ES-I3 (cell line): ENCODE measurements at regions not wholly inside any gene's neighbourhood (a gene's known extent, or its start where the extent isn't known, plus 50 kb on each side); places are given as distances from the start of the nearest gene placed in this dataset.

ENCODE experiments used
- H3K36me3 ChIP-seq: 2 replicates; pipeline ENCODE4 v1.6.1; 2013; ENCODE audit warnings: mild to moderate bottlenecking, low read length, control low read depth, moderate library complexity; ENCODE audit not compliant: insufficient read depth
- H3K4me1 ChIP-seq: 2 replicates; pipeline ENCODE4 v1.6.1; 2013; ENCODE audit warnings: mild to moderate bottlenecking, control low read depth, low read length; ENCODE audit not compliant: insufficient read depth
- H3K9ac ChIP-seq: 2 replicates; pipeline ENCODE4 v1.6.1; 2013; ENCODE audit warnings: low read depth, mild to moderate bottlenecking, low read length, moderate library complexity
- H3K9me3 ChIP-seq: 2 replicates; pipeline ENCODE4 v1.6.1; 2013; ENCODE audit warnings: mild to moderate bottlenecking, low read length, moderate library complexity; ENCODE audit not compliant: control insufficient read depth, insufficient read depth

DNA sequence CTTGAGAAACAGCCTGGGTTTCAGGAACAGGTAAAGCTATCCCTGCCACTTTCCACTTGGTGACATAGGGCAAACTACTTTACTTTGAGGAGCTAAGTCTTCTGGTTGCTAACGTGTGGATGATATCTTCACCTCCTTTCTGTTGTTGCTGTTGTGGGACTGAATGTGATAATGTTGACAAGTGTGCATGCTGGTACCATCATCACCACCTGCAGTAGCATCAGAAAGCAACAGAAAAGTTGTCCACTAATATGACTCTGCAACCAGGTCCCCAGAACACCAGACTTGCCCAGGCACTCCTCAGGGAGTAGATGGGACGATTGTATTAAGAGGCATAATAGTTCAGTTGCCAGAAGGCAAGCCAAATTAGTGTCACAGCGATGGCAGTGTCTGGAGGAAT lies 203.2 kb upstream of the MCTP2 start:
- H3K9ac ChIP-seq, result no peak overlapping the region
- no peaks in the 10 kb centered on the region for H3K36me3 ChIP-seq
- no peaks in the 10 kb centered on the region for H3K9me3 ChIP-seq
- H3K4me1 ChIP-seq, result no peaks in the 10 kb centered on the region

DNA sequence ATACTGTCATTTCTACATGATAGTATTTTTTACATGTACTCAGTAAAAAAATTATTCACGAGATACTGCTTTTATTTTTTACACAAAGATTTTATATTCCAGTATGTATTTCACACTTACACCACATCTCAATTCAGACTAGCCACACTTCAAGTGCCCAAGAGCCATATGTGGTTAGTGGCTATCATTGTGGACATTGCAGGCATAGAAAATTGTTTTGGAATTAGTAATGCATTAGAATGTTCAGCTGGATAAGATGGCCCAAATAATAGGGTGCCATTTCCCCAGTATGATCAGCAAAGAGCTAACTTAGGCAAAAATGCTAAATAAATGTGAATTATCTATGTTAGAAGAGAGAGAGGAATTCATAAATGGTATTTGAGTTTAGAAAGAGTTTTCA lies 203.8 kb upstream of the MCTP2 start:
- Histone ChIP-seq H3K36me3 (no peaks in the 10 kb centered on the region), H3K9me3 (no peaks in the 10 kb centered on the region), H3K4me1 (no peaks in the 10 kb centered on the region), H3K9ac (no peak overlapping the region)

DNA sequence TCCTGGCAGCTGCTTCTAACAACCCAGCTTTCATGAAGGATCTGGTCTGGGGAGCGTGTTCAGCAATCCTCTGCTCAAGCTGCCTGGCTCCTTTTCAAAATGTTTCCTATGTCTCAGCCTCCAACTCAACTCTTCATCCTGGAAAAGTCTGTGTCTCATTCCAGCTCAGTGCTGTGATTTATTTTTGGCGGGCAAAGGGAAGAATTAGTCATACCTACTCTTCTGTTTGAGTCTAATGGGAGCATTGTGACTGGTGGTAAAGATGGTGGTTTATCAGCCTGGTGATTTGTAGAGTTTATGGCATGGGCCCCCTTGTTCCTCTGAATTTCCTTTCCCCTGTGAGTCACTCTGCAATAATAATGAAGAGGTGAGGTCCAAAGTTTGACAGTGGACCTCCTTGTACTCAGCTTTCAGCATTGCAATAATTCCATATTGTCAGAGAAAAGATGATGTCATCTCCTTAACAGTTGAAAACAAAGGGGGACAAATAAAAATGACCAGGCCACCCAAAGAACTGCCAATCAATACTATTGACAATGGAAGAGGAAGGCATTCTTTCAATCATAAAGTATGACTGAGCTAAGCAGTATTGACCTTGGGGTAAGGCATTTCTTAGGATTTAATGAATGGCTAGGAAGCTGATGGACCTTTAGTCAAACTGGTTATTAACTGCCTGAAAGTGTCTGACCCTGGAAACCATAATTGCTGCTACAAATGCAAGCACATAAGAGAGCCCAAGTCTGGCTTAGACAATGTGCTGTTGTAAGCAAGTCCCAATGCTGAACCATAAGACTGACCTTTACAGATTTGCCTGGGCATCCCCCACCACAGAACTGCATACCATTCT lies 204.7 kb upstream of the MCTP2 start:
- Histone ChIP-seq H3K9ac (no peak overlapping the region), H3K4me1 (no peaks in the 10 kb centered on the region), H3K36me3 (no peaks in the 10 kb centered on the region), H3K9me3 (no peaks in the 10 kb centered on the region)

DNA sequence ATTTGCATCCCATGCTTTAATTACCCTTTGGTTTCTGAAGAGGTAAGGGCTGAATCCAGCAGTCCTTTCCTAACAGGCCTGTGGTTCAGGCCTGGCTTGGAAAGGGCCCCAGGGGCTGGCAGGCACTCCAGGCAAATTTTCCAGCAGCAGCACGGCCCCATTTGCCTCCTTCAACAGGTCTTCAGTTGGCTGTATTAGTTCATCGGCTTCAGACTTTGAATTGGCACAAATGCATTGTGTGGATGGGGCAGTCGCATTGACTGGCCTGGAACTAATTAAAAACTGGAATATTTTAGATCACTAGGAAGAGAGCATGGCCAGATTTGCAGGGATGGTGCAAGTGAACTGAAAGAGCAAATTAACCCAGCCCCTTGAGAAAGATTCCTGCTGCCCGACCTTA lies 207.8 kb upstream of the MCTP2 start:
- no peak overlapping the region for H3K9ac ChIP-seq
- H3K36me3 ChIP-seq, result no peaks in the 10 kb centered on the region
- no peaks in the 10 kb centered on the region for H3K4me1 ChIP-seq
- no peaks in the 10 kb centered on the region; the same call in 1 of the 2 replicates for H3K9me3 ChIP-seq

DNA sequence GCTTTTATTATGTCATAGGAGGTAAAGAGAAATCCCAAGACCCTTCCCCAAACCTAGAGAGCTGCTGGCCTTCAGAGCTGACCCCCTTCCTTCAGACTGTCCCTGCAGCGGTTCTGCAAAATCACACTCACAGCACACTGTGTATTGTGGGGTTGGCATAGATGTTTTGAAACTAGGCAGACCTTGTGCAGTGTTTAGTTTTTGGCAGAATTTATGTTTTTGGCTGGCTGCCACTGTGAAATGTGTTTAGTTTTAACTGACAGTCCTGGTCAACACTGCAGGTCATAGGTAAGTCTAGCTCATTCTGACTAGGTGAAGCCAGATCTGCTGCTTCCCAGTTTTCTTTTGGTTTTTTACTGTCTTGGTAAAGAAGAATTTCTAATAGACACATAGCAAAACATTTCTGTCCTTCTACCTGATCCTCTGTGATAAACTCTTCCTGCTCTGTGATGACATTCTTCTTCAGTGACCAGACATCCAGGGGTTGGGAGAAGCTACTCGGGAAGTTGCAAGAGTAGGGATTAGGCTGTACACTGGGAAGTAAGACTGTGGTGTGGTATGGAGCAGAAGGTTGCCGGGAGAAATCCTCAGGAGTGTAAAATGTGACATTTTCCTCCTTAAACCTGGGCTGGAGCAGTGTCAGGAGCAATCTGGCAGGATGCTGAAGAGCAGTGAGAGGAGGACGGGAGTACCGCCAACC lies 209.6 kb upstream of the MCTP2 start:
- H3K9me3 ChIP-seq, result no peaks in the 10 kb centered on the region; the same call in 1 of the 2 replicates
- H3K4me1 ChIP-seq, result no peaks in the 10 kb centered on the region
- H3K9ac ChIP-seq, result no peak overlapping the region
- H3K36me3 ChIP-seq, result no peaks in the 10 kb centered on the region

DNA sequence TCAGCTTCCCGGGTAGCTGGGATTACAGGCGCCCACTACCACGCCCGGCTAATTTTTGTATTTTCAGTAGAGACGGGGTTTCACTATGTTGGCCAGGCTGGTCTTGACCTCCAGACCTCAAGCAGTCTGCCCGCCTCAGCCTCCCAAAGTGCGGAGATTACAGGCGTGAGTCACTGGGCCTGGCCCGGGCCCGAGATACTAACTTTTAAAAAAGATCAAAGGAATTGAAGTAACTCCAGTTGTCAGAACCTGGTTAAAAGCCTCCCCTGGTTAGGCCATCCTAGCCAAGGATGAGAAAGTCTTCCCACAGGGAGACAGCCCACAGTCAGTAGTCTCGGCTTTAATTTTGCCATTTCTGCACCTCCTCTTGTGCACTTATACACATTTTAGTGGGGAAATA lies 212.3 kb upstream of the MCTP2 start:
- Histone ChIP-seq H3K9ac (no peak overlapping the region), H3K9me3 (no peaks in the 10 kb centered on the region; the same call in 1 of the 2 replicates), H3K4me1 (no peaks in the 10 kb centered on the region), H3K36me3 (no peaks in the 10 kb centered on the region)

DNA sequence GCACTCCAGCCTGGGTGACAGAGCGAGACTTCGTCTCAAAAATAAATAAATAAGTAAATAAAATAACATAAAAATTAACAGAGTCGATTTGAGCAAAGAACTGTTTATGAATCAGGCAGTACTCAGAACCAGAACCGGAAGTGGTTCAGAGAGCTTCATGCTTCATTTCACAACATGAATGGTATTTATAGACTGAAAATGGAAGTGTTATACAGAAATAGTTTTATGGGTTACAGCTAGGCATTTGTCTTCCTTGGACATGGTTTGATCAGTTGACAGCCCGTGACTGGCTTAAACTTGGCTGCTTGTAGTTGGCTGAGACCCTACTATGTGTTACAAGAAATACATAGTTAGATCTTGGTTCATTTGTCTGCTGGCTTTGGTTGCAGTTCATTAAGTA lies 216.0 kb upstream of the MCTP2 start:
- Histone ChIP-seq H3K4me1 (no peaks in the 10 kb centered on the region; the same call in 1 of the 2 replicates), H3K9ac (no peak overlapping the region), H3K36me3 (no peaks in the 10 kb centered on the region), H3K9me3 (no peaks in the 10 kb centered on the region; the same call in 1 of the 2 replicates)

DNA sequence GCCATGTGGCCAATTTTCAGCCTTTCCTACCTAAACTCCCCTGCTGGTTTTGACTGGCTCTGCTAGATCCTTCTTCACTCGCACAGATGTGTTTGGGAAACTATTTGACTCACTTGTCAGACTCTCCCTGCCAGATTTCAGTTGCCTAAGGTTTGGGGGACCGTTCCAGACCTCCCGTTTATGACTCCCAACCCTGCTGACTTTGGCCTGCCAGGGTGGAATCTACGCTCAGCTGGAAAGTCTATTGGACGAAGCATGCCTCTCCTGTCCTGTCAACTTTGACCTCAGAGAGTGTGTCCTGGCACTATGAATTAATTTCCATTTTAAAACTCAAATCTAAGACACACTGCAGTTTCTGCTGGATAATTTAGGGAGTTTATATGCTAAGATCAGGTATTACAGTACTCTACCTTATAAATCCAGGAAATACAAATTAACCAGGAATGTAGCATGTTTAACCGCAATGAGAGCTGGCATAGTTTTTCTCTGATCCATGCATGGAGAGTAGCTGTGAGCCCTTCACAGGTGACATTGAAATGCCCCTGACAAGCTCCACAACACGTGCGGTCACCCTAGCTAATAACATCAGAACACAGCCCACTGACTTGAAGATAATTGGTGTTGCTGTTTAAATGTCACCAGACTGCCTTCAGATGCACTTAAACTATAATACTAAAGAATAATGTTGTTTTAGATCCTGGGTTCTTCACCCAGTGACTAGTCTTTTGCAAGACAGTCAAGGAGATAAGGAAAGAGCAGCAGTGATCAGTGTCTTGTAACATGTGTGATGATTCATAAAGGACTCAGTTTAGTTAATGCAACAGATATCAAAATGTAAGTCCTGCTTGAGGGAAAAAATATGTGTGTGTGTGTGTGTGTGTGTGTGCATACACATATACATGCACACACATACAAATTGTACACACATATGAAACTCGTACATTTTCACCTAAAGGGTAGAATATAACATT lies 223.0 kb upstream of the MCTP2 start:
- no peaks in the 10 kb centered on the region; the same call in 1 of the 2 replicates for H3K4me1 ChIP-seq
- no peaks in the 10 kb centered on the region for H3K36me3 ChIP-seq
- no peaks in the 10 kb centered on the region for H3K9me3 ChIP-seq
- no peak overlapping the region for H3K9ac ChIP-seq

DNA sequence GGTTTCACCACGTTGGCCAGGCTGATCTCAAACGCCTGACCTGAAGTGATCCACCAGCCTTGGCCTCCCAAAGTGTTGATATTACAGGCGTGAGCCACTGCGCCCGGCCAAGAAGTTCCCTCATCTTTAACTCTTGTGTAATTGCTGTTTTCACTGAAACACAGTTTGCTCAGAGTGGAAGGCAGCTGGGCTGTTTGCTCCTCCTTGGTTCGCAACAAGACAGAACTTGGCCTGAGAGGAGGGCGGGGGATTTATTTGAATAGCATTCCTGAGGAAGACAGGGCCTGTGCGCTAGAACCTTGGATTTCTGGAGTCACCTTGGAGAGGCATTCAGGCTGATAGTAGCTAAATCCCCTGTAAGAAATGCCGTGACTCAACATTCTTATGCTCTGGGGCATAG lies 226.7 kb upstream of the MCTP2 start:
- Histone ChIP-seq H3K9ac (no peak overlapping the region), H3K9me3 (no peaks in the 10 kb centered on the region), H3K4me1 (no peaks in the 10 kb centered on the region), H3K36me3 (no peaks in the 10 kb centered on the region)

DNA sequence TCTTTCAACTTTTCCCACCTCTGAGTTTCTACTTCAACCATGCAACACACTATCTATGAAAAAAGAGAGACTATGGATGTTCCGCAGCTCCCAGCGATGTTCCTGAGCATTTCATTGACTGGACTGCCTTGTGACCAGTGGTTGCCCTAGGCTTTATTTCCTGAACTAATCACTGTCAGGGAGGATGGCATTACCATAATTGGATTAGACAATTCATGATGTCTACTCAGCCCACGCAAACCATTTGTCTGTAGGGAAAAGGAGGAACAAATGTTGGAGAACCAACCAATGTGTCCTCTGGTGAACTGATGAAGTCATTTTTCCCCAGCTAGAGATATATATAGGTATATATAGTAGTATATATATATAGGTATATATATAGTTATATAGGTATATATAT lies 229.3 kb upstream of the MCTP2 start:
- no peak overlapping the region for H3K9ac ChIP-seq
- H3K36me3 ChIP-seq, result no peaks in the 10 kb centered on the region
- H3K9me3 ChIP-seq, result no peaks in the 10 kb centered on the region
- no peaks in the 10 kb centered on the region for H3K4me1 ChIP-seq

DNA sequence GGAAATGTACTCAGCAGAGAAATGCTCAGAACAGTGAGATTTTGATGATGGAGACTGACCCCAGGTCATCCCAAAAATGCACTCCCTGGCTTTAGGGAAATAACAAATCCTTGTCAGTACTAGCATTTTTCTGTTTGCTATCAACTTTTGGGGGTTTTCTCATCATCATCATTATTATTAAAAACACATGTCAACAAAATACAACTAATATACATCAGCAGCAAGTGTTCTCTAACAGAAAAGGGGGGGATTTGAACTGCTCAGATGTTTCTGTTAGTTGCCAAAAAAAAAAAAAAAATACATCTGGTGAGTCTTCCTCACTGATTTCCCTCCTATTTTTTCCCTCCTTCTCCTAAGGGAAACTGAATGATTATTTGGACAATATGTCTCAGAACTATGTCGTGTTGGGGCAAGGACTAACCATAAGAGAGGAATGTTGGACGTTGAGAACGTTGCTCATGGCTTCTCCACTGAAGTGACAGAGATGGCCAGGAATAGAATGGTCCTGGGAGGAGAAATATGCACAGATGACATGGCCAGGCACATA lies 230.0 kb upstream of the MCTP2 start:
- Histone ChIP-seq H3K36me3 (no peaks in the 10 kb centered on the region), H3K9me3 (no peaks in the 10 kb centered on the region), H3K4me1 (no peaks in the 10 kb centered on the region)

DNA sequence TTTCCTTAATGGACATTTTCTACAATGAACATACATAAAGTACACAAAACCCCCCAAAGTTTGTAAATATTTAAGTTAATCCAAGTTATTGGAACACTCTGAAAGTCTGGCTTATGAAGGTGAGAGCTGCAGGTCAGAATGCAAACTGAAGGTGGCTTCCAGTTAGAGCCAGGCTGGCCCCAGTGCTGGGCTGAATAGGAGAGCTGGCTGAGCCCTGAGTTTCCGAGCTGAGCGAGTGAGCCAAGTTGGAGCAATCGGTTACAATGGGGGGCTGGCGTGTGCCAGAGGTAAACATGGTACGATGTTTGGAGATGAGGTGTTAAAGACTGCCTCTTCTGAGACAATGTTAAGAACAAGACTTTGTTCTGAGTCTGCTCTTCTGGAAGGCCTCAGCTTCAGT lies 230.8 kb upstream of the MCTP2 start:
- H3K9ac ChIP-seq, result no peak overlapping the region
- no peaks in the 10 kb centered on the region for H3K4me1 ChIP-seq
- H3K9me3 ChIP-seq, result no peaks in the 10 kb centered on the region
- no peaks in the 10 kb centered on the region for H3K36me3 ChIP-seq

More for the DNA sequence above, 230.0 kb upstream of the MCTP2 start:
- H3K9ac ChIP-seq, result no peak overlapping the region

DNA sequence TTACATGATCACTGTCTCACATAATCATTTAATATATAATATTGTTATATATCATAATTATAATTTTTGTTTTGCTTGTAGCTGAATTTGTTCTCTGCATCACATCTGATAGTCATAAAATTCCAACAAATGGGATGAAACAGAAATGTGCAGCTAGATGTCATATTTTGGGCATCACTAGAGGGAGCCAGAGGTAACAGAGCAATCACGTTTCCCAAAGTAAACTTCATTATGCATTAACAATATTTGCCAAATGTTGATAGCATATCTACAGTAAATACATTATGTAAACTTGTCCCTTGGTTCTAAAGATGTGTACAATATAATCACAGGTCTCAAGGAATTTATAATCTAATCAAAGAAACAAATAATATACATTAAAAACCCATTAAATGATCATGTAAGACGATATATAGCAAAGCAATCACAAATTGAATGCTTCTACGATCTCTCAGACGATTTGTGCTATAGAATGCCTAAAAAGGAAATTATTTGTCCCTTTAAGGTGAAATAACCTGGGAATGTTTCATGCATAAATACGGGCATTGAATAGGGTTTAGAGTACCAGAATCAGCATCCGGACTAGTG lies 234.2 kb upstream of the MCTP2 start:
- no peak overlapping the region for H3K9ac ChIP-seq
- no peaks in the 10 kb centered on the region for H3K4me1 ChIP-seq
- no peaks in the 10 kb centered on the region for H3K36me3 ChIP-seq
- H3K9me3 ChIP-seq, result no peaks in the 10 kb centered on the region
